ENCODE measurements at regions not wholly inside any gene's neighbourhood (a gene's known extent, or its start where the extent isn't known, plus 50 kb on each side); places are given as distances from the start of the nearest gene placed in this dataset.

DNA sequence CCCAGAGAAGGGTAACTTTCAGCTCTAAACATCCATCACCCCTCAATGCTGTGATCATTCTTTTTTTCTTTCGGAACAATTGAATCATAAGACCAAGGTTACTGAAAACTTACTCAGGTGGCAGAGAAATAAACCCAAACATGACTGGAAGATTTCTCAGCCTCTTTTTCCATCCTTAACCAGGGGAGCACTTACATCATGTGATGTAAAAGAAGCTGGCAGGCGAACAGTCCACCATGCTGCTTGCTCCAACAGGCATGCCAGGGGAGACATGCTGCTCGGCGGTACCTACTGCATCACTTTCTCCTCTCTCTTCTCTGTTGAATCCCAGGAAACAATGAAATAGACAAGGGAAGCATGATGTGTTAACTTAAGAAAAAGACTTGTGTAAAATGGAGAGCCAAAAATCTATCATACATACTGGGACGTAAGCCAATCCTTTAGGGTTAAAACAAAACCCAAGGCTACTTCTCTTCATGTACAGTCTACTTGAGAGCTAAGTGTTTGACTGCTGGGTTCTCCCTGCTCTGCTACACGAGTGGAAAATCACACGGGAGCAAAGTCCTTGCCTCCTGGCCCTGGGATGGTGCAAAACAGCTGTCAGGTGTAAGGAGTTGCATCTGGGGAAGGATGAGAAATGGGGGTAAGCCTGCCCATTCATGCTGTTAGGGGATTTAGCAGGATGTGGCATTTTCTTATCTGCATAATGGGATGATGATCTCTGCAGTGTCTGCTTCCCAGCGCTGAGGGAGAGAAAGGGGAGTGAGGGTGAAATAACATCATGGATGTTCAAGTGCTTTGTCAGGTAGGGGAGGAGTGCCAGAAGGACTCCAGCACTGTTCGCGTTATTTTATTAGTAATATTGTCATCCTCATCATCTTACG, 64.3 kb upstream of the ZNF438 start:
- Mint-ChIP-seq H3K27ac (no peak overlapping the region), H3K27me3 (peaks cover 13% of the 10 kb centered on the region), H3K36me3 (no peaks in the 10 kb centered on the region), H3K4me3 (no peak overlapping the region), H3K4me1 (ENCODE audit: unreplicated experiment) (peaks cover 18% of the 10 kb centered on the region), H3K9me3 (no peaks in the 10 kb centered on the region)
- TF ChIP-seq, protein P1, sequence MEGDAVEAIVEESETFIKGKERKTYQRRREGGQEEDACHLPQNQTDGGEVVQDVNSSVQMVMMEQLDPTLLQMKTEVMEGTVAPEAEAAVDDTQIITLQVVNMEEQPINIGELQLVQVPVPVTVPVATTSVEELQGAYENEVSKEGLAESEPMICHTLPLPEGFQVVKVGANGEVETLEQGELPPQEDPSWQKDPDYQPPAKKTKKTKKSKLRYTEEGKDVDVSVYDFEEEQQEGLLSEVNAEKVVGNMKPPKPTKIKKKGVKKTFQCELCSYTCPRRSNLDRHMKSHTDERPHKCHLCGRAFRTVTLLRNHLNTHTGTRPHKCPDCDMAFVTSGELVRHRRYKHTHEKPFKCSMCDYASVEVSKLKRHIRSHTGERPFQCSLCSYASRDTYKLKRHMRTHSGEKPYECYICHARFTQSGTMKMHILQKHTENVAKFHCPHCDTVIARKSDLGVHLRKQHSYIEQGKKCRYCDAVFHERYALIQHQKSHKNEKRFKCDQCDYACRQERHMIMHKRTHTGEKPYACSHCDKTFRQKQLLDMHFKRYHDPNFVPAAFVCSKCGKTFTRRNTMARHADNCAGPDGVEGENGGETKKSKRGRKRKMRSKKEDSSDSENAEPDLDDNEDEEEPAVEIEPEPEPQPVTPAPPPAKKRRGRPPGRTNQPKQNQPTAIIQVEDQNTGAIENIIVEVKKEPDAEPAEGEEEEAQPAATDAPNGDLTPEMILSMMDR (conservative IDR thresholded peaks at IDR 0.05) = no peak
- DNase-seq (ENCODE audit: extremely low spot score, unreplicated experiment) = no peak

DNA sequence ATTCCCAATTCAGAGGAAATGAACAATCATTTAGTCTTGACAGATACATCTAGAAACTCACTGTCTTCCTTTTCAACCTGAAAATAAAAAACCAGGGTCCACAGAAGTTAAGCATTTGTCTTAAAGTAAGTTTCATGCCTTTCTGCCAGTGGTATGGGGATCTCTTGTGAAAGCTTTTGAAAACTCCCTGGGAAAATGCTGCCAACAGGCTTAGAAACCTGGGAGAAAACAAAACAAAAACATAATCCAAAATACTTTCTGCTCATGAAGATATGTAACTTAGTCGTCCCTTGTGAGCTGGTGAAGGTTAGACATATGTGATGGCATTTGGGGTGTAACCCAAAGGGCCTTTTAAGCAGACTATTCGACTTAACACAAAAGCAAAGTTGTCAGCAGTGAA, 66.4 kb upstream of the ZNF438 start:
- Mint-ChIP-seq H3K4me3 (no peak overlapping the region), H3K27me3 (peaks cover 13% of the 10 kb centered on the region), H3K4me1 (ENCODE audit: unreplicated experiment) (peaks cover 18% of the 10 kb centered on the region), H3K36me3 (no peaks in the 10 kb centered on the region), H3K27ac (no peak overlapping the region), H3K9me3 (no peaks in the 10 kb centered on the region)
- DNase-seq (ENCODE audit: extremely low spot score, unreplicated experiment) = no peak
- TF ChIP-seq, protein P1 (conservative IDR thresholded peaks at IDR 0.05) = no peak

DNA sequence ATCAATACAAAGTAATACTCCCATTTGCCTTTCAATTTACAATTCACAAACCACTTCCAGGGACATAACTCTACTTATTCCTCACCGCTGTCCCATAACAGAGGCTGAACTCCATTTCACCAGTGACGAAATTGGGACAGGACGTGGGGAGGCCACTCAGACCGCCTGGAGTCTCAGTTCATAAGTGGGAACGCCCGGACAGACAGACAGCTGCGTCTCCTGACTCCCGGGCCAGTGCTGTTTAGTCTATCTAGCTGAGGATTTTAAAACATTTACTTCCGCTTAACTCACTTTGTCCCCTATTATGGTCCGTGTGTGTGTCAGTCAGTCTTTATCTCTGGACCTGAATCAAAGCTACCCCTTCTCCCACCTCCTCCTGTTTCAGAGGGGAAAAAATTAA, 67.4 kb upstream of the ZNF438 start:
- no peak overlapping the region for H3K27ac Mint-ChIP-seq
- no peaks in the 10 kb centered on the region for H3K9me3 Mint-ChIP-seq
- H3K4me3 Mint-ChIP-seq = no peak overlapping the region
- no peaks in the 10 kb centered on the region for H3K36me3 Mint-ChIP-seq
- TF ChIP-seq, protein P1 (conservative IDR thresholded peaks at IDR 0.05) = no peak
- H3K27me3 Mint-ChIP-seq = peaks cover 13% of the 10 kb centered on the region
- no peak for DNase-seq (ENCODE audit: extremely low spot score, unreplicated experiment)
- H3K4me1 Mint-ChIP-seq (ENCODE audit: unreplicated experiment) = peaks cover 18% of the 10 kb centered on the region

DNA sequence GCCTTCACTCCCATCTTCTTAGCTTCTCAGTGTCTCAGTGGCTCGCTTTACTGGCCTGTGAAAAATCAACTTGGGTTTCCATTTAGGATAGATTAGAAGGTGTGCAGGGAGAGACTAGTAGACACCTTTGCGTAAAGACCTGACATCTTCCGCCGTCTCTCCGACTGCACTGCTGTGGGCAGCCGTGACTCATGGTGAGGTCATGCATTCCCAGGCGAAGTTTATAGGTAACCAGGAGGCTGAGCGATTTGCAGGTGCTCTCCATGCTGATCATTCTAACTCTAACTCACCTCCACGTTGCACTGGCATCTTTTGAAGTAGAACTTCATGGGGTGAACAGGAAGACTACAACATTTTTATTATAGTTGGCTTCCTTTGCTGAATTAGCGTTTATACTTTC, 68.0 kb upstream of the ZNF438 start:
- peaks cover 14% of the 10 kb centered on the region for H3K4me1 Mint-ChIP-seq (ENCODE audit: unreplicated experiment)
- H3K36me3 Mint-ChIP-seq = no peaks in the 10 kb centered on the region
- TF ChIP-seq, protein P1 (conservative IDR thresholded peaks at IDR 0.05) = no peak
- H3K4me3 Mint-ChIP-seq = no peak overlapping the region
- H3K27me3 Mint-ChIP-seq = peaks cover 13% of the 10 kb centered on the region
- no peak for DNase-seq (ENCODE audit: extremely low spot score, unreplicated experiment)
- no peak overlapping the region for H3K27ac Mint-ChIP-seq
- no peaks in the 10 kb centered on the region for H3K9me3 Mint-ChIP-seq

DNA sequence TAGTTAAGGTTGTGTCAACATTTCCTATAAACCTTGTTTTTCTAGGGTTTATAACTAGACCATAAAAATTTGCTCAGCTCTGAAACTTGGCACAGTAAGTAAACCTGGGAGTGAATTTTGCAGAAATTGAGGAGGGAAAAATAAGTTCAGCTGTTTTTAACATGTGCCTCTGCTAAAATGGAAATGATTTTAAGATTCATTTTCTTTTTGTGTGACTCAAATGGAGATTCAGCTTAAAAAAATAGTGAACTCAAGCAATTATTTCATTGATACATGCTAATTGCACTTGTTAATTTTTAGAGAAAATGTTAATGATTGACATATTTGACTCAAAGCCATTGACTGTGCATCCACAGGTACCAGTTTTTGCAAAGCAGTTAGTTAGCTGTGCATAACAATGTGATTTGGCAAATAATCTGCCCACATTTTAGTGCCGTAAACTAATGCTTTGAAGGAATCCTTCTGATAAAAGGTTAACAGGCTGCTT, 68.5 kb upstream of the ZNF438 start:
- no peak overlapping the region for H3K27ac Mint-ChIP-seq
- TF ChIP-seq, protein P1 (conservative IDR thresholded peaks at IDR 0.05) = no peak
- peaks cover 13% of the 10 kb centered on the region for H3K27me3 Mint-ChIP-seq
- no peak for DNase-seq (ENCODE audit: extremely low spot score, unreplicated experiment)
- peaks cover 14% of the 10 kb centered on the region for H3K4me1 Mint-ChIP-seq (ENCODE audit: unreplicated experiment)
- H3K36me3 Mint-ChIP-seq = no peaks in the 10 kb centered on the region
- H3K4me3 Mint-ChIP-seq = no peak overlapping the region
- H3K9me3 Mint-ChIP-seq = no peaks in the 10 kb centered on the region
